VCaP (cell line): ENCODE measurements at regions not wholly inside any gene's neighbourhood (a gene's known extent, or its start where the extent isn't known, plus 50 kb on each side); places are given as distances from the start of the nearest gene placed in this dataset.

Source experiments
- H3K27ac ChIP-seq: fragments of 450-650 bp; 2 replicates; pipeline ENCODE4 v1.5.1; 2017
- TF ChIP-seq, protein P1 (sequence below): fragments of 450-650 bp; conservative IDR thresholded peaks from 2 replicates; pipeline ENCODE4 v1.5.1; 2017; ENCODE audit warnings: mild to moderate bottlenecking, moderate library complexity

GRCh38 chr10:33712825-33713224, 378.4 kb upstream of the NRP1 start:
- TF ChIP-seq, protein P1, sequence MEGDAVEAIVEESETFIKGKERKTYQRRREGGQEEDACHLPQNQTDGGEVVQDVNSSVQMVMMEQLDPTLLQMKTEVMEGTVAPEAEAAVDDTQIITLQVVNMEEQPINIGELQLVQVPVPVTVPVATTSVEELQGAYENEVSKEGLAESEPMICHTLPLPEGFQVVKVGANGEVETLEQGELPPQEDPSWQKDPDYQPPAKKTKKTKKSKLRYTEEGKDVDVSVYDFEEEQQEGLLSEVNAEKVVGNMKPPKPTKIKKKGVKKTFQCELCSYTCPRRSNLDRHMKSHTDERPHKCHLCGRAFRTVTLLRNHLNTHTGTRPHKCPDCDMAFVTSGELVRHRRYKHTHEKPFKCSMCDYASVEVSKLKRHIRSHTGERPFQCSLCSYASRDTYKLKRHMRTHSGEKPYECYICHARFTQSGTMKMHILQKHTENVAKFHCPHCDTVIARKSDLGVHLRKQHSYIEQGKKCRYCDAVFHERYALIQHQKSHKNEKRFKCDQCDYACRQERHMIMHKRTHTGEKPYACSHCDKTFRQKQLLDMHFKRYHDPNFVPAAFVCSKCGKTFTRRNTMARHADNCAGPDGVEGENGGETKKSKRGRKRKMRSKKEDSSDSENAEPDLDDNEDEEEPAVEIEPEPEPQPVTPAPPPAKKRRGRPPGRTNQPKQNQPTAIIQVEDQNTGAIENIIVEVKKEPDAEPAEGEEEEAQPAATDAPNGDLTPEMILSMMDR = no peak
- no peak overlapping the region for H3K27ac ChIP-seq

DNA sequence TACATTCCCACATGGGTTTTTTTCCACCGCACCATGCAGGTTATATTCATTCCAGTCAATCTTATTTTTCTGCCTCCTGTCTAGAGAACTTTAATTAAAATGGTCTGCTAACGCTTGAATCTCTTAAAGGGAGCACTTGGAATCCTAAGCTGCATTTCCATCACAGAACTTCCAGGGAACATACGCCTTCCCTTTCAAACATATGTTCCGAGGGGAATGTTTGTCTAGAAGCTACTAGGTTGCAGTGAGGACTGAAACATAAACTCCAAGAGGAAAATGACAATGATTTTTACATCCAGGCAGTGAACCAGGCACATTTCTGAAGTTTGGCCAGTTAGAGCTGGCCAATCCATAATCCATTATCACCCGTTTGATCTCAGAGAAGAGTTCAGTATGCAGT, 375.5 kb upstream of the NRP1 start:
- TF ChIP-seq, protein P1 = no peak

DNA sequence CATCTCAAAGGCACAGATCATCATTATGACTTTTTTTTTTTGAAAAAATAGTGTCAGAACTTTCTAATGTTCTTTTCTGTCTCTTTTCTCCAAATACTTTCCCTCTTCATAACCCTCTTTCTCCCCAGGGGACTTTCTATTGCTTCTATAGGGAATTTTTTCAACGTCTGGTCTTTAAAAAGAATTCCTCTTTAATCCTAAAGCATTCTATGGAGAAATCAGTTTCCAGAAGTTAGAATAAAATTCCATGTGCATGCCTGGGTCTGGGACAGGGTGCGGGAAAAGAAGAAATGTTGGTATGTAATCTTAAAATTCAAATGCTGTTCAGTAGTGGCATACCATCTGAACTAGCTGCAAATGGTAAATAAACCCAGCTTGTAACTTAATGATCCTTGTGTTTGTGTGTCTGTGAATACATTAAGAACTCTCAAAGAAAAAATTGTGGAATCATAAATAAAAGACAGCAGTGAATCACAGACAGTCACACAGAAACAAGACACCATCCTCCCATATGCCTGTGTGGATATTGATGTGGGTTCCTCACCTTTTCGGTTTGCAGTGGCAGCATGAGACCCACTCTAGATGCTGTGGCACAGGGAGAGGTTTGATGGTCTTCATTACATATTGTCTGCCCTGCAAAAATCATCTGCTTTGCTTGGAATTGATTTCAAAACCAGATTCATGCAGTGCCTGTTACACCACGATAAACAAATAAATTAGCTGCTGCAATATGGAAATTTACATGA, 374.7 kb upstream of the NRP1 start:
- H3K27ac ChIP-seq = no peak overlapping the region
- TF ChIP-seq, protein P1 = no peak

More for the DNA sequence above, 375.5 kb upstream of the NRP1 start:
- H3K27ac ChIP-seq = no peak overlapping the region

- no peak overlapping the region for H3K27ac ChIP-seq
- TF ChIP-seq, protein P1 = no peak
These were observed 374.1 kb upstream of the NRP1 start for GRCh38 chr10:33708561-33708960.

DNA sequence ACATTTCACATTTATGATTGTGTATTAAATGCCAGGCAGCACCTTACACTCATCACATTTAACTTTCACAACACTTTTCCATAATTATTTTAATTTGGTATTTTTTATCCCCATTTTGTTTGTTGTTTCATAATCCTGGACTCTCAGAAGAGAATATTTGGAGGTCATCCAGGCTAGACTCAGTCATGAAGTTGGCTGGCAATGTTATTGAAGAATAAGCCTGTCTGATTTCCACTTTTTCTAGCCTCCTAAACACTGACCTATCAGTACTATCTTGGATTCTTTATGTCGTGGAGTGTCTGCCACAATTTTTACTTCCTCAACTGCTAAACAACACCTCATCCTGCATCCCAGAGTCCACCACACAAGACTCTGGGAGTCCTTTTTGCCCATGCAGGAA, 372.3 kb upstream of the NRP1 start:
- no peak overlapping the region for H3K27ac ChIP-seq
- TF ChIP-seq, protein P1 = no peak

- TF ChIP-seq, protein P1 = no peak
- H3K27ac ChIP-seq = no peak overlapping the region
These were observed 371.7 kb upstream of the NRP1 start for GRCh38 chr10:33706191-33706590.

DNA sequence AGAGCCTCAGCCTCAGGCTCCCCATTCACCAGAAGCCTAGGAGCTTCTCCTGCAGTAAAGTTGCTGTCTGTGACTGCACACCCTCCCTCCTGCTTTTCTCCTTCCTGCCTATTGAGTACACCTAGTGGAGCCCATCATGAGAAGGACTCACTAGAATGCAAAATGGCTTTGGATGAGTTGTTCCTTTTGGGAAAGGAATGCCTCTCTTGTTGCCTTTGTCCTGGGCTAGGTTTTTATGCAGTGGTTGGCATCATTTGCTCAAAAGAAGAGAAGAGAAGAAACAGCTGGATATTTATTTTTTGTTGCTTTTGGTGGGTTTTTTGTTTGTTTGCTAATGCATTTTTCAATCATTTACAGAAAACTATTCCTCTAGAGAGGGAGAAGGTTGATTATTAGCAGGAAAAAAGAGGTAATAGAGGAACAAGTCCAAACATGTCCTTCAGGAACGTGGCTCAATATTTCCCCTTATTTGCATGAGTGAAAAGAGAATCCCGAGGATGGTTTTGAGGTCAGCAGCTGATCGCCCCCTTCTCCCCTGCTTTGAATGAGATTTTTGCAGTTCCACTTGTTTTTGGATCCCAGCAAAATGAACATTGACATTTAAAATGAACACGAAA, 369.9 kb upstream of the NRP1 start:
- TF ChIP-seq, protein P1 = no peak
- H3K27ac ChIP-seq = no peak overlapping the region
